ENCODE measurements at regions not wholly inside any gene's neighbourhood (a gene's known extent, or its start where the extent isn't known, plus 50 kb on each side); places are given as distances from the start of the nearest gene placed in this dataset.
"Not testable (repeated sequence)": the region's sequence is repeated elsewhere in the genome, so short reads cannot be mapped to it uniquely, and the experiment has no call there.

GRCh38 chr16:13324851-13325250 lies 423.5 kb downstream of the SHISA9 start:
- Mint-ChIP-seq H3K36me3 (no peaks in the 10 kb centered on the region), H3K4me3 (no peak overlapping the region), H3K4me1 (no peaks in the 10 kb centered on the region), H3K27me3 (no peaks in the 10 kb centered on the region), H3K9me3 (peaks cover 3% of the 10 kb centered on the region), H3K27ac (no peak overlapping the region)
- DNase-seq (no peak), ATAC-seq (ENCODE audit: low read depth) (no peak)
- POLR2A ChIA-PET, result no interaction called here

- Mint-ChIP-seq H3K4me1 (no peaks in the 10 kb centered on the region), H3K36me3 (no peaks in the 10 kb centered on the region), H3K4me3 (no peak overlapping the region), H3K9me3 (peaks cover 3% of the 10 kb centered on the region), H3K27ac (no peak overlapping the region), H3K27me3 (no peaks in the 10 kb centered on the region)
- DNase-seq (no peak), ATAC-seq (ENCODE audit: low read depth) (no peak)
- POLR2A ChIA-PET, result no interaction called here
Observed at GRCh38 chr16:13325396-13325795, 424.0 kb downstream of the SHISA9 start.

GRCh38 chr16:13331918-13332317 lies 430.5 kb downstream of the SHISA9 start:
- H3K27ac Mint-ChIP-seq, result no peak overlapping the region
- peaks cover 3% of the 10 kb centered on the region for H3K9me3 Mint-ChIP-seq
- H3K4me1 Mint-ChIP-seq, result no peaks in the 10 kb centered on the region
- DNase-seq, result no peak
- POLR2A ChIA-PET, result no interaction called here
- no peak for ATAC-seq (ENCODE audit: low read depth)
- H3K27me3 Mint-ChIP-seq, result no peaks in the 10 kb centered on the region
- H3K4me3 Mint-ChIP-seq, result no peak overlapping the region
- H3K36me3 Mint-ChIP-seq, result no peaks in the 10 kb centered on the region

- Mint-ChIP-seq H3K36me3 (no peaks in the 10 kb centered on the region), H3K27ac (no peak overlapping the region), H3K4me1 (no peaks in the 10 kb centered on the region), H3K27me3 (peaks cover 2% of the 10 kb centered on the region), H3K4me3 (no peak overlapping the region), H3K9me3 (peaks cover 3% of the 10 kb centered on the region)
- POLR2A ChIA-PET, result no interaction called here
- DNase-seq (no peak), ATAC-seq (ENCODE audit: low read depth) (no peak)
Observed at GRCh38 chr16:13332713-13333255, 431.4 kb downstream of the SHISA9 start.

GRCh38 chr16:13333336-13333735 lies 431.9 kb downstream of the SHISA9 start:
- peaks cover 2% of the 10 kb centered on the region for H3K27me3 Mint-ChIP-seq
- DNase-seq (no peak), ATAC-seq (ENCODE audit: low read depth) (no peak)
- no peak overlapping the region for H3K4me3 Mint-ChIP-seq
- H3K9me3 Mint-ChIP-seq, result peaks cover 2% of the 10 kb centered on the region
- H3K36me3 Mint-ChIP-seq, result no peaks in the 10 kb centered on the region
- H3K4me1 Mint-ChIP-seq, result no peaks in the 10 kb centered on the region
- H3K27ac Mint-ChIP-seq, result no peak overlapping the region
- POLR2A ChIA-PET, result no interaction called here

GRCh38 chr16:13335879-13336278 lies 434.5 kb downstream of the SHISA9 start:
- H3K4me3 Mint-ChIP-seq, result no peak overlapping the region
- DNase-seq (no peak), ATAC-seq (ENCODE audit: low read depth) (no peak)
- H3K9me3 Mint-ChIP-seq, result peaks cover 2% of the 10 kb centered on the region
- no peaks in the 10 kb centered on the region for H3K36me3 Mint-ChIP-seq
- H3K4me1 Mint-ChIP-seq, result no peaks in the 10 kb centered on the region
- H3K27me3 Mint-ChIP-seq, result peaks cover 2% of the 10 kb centered on the region
- H3K27ac Mint-ChIP-seq, result no peak overlapping the region
- POLR2A ChIA-PET, result no interaction called here

GRCh38 chr16:13336335-13336734 lies 434.9 kb downstream of the SHISA9 start:
- peaks cover 2% of the 10 kb centered on the region for H3K9me3 Mint-ChIP-seq
- peaks cover 2% of the 10 kb centered on the region for H3K27me3 Mint-ChIP-seq
- no peak for DNase-seq
- H3K36me3 Mint-ChIP-seq, result no peaks in the 10 kb centered on the region
- H3K4me1 Mint-ChIP-seq, result no peaks in the 10 kb centered on the region
- no peak overlapping the region for H3K4me3 Mint-ChIP-seq
- H3K27ac Mint-ChIP-seq, result no peak overlapping the region
- POLR2A ChIA-PET, result no interaction called here
- no peak for ATAC-seq (ENCODE audit: low read depth)

GRCh38 chr16:13336907-13337881 lies 435.8 kb downstream of the SHISA9 start:
- POLR2A ChIA-PET; DNase-seq; H3K27ac Mint-ChIP-seq; H3K27me3 Mint-ChIP-seq; H3K4me1 Mint-ChIP-seq; H3K9me3 Mint-ChIP-seq; ATAC-seq (ENCODE audit: low read depth); H3K4me3 Mint-ChIP-seq; H3K36me3 Mint-ChIP-seq: not testable (repeated sequence)

- Mint-ChIP-seq H3K36me3 (no peaks in the 10 kb centered on the region), H3K27ac (no peak overlapping the region), H3K27me3 (peaks cover 2% of the 10 kb centered on the region), H3K4me1 (no peaks in the 10 kb centered on the region), H3K9me3 (no peaks in the 10 kb centered on the region), H3K4me3 (no peak overlapping the region)
- ATAC-seq (ENCODE audit: low read depth), result no peak
- POLR2A ChIA-PET, result no interaction called here
- no peak for DNase-seq
Observed at GRCh38 chr16:13338044-13338443, 436.6 kb downstream of the SHISA9 start.

GRCh38 chr16:13342675-13343074 lies 441.3 kb downstream of the SHISA9 start:
- Mint-ChIP-seq H3K27me3 (no peaks in the 10 kb centered on the region), H3K4me1 (no peaks in the 10 kb centered on the region), H3K4me3 (no peak overlapping the region), H3K36me3 (no peaks in the 10 kb centered on the region), H3K9me3 (no peaks in the 10 kb centered on the region), H3K27ac (no peak overlapping the region)
- ATAC-seq (ENCODE audit: low read depth), result no peak
- POLR2A ChIA-PET, result no interaction called here
- no peak for DNase-seq

GRCh38 chr16:13344001-13344400 lies 442.6 kb downstream of the SHISA9 start:
- ATAC-seq (ENCODE audit: low read depth), result no peak
- H3K27me3 Mint-ChIP-seq, result no peaks in the 10 kb centered on the region

GRCh38 chr16:13348416-13348815 lies 447.0 kb downstream of the SHISA9 start:
- H3K27me3 Mint-ChIP-seq, result no peaks in the 10 kb centered on the region
- DNase-seq, result no peak
- no peak overlapping the region for H3K4me3 Mint-ChIP-seq
- no peaks in the 10 kb centered on the region for H3K4me1 Mint-ChIP-seq
- POLR2A ChIA-PET, result no interaction called here
- no peak for ATAC-seq (ENCODE audit: low read depth)
- H3K36me3 Mint-ChIP-seq, result no peaks in the 10 kb centered on the region
- H3K9me3 Mint-ChIP-seq, result no peaks in the 10 kb centered on the region
- no peak overlapping the region for H3K27ac Mint-ChIP-seq

More at GRCh38 chr16:13344001-13344400, 442.6 kb downstream of the SHISA9 start:
- no peaks in the 10 kb centered on the region for H3K4me1 Mint-ChIP-seq
- no peak for DNase-seq
- POLR2A ChIA-PET, result no interaction called here
- no peak overlapping the region for H3K4me3 Mint-ChIP-seq
- no peak overlapping the region for H3K27ac Mint-ChIP-seq
- H3K9me3 Mint-ChIP-seq, result no peaks in the 10 kb centered on the region
- H3K36me3 Mint-ChIP-seq, result no peaks in the 10 kb centered on the region

- no peaks in the 10 kb centered on the region for H3K4me1 Mint-ChIP-seq
- H3K27me3 Mint-ChIP-seq, result no peaks in the 10 kb centered on the region
- ATAC-seq (ENCODE audit: low read depth) (no peak), DNase-seq (no peak)
- H3K36me3 Mint-ChIP-seq, result no peaks in the 10 kb centered on the region
- POLR2A ChIA-PET, result no interaction called here
- no peaks in the 10 kb centered on the region for H3K9me3 Mint-ChIP-seq
- H3K4me3 Mint-ChIP-seq, result no peak overlapping the region
- H3K27ac Mint-ChIP-seq, result no peak overlapping the region
Observed at GRCh38 chr16:13350000-13350399, 448.6 kb downstream of the SHISA9 start.

- ATAC-seq (ENCODE audit: low read depth) (no peak), DNase-seq (no peak)
- no peaks in the 10 kb centered on the region for H3K27me3 Mint-ChIP-seq
- H3K27ac Mint-ChIP-seq, result no peak overlapping the region
- H3K9me3 Mint-ChIP-seq, result no peaks in the 10 kb centered on the region
- H3K4me1 Mint-ChIP-seq, result no peaks in the 10 kb centered on the region
- POLR2A ChIA-PET, result no interaction called here
- H3K36me3 Mint-ChIP-seq, result no peaks in the 10 kb centered on the region
- H3K4me3 Mint-ChIP-seq, result no peak overlapping the region
Observed at GRCh38 chr16:13351181-13351580, 449.8 kb downstream of the SHISA9 start.
